CD8-positive, alpha-beta memory T cell (primary cell): ENCODE measurements at regions not wholly inside any gene's neighbourhood (a gene's known extent, or its start where the extent isn't known, plus 50 kb on each side); places are given as distances from the start of the nearest gene placed in this dataset.

Experiments used
- CTCF ChIA-PET: fragments of 350-600 bp; sonication (Branson Sonifier 250); formaldehyde crosslinking; loops from one replicate; lab custom pipeline; 2021; ENCODE audit warnings: antibody characterized with exemption; lab: Charles Lee
- POLR2A ChIA-PET: fragments of 350-600 bp; sonication (Branson Sonifier 250); formaldehyde crosslinking; loops from one replicate; lab custom pipeline; 2021; ENCODE audit warnings: antibody characterized with exemption; lab: Charles Lee
- DNase-seq, 5 donors: peaks; one replicate each; pipeline versions ENCODE4 v3.0.0 to v3.0.0-alpha.2; 2020 to 2022; ENCODE audit warnings: mixed read lengths in 1 of 5
- H3K27ac ChIP-seq: one replicate; pipeline ENCODE4 v1.7.0; 2013; ENCODE audit warnings: low read depth, mild to moderate bottlenecking, low read length, moderate library complexity
- H3K27me3 ChIP-seq: 2 replicates; pipeline ENCODE4 v1.7.0; 2013; ENCODE audit warnings: low read length, mild to moderate bottlenecking; ENCODE audit not compliant: insufficient read depth, poor library complexity, severe bottlenecking
- H3K36me3 ChIP-seq: 2 replicates; pipeline ENCODE4 v1.7.0; 2013; ENCODE audit warnings: mild to moderate bottlenecking, low read length, moderate library complexity; ENCODE audit not compliant: insufficient read depth
- H3K4me1 ChIP-seq: 2 replicates; pipeline ENCODE4 v1.7.0; 2013; ENCODE audit warnings: mild to moderate bottlenecking, low read length, moderate library complexity; ENCODE audit not compliant: insufficient read depth
- H3K4me3 ChIP-seq: 2 replicates; pipeline ENCODE4 v1.7.0; 2013; ENCODE audit warnings: mild to moderate bottlenecking, low read length
- H3K9me3 ChIP-seq: 2 replicates; pipeline ENCODE4 v1.7.0; 2013; ENCODE audit warnings: mild to moderate bottlenecking, low read length
- H3K27ac Mint-ChIP-seq, 8 donors: one replicate each; pipeline ENCODE4 v1.8.0; 2020 to 2021; ENCODE audit warnings: mixed read lengths in 8 of 8, mild to moderate bottlenecking in 6 of 8, inconsistent platforms in 3 of 8, moderate library complexity in 3 of 8
- H3K27me3 Mint-ChIP-seq, 2 donors: one replicate each; pipeline ENCODE4 v1.8.0; 2020 to 2021; ENCODE audit warnings: mixed read lengths in 2 of 2, mild to moderate bottlenecking in 1 of 2, moderate library complexity in 1 of 2
- H3K36me3 Mint-ChIP-seq, 3 donors: one replicate each; pipeline ENCODE4 v1.8.0; 2020 to 2021; ENCODE audit warnings: mixed read lengths in 3 of 3, inconsistent platforms in 1 of 3, mild to moderate bottlenecking in 1 of 3
- H3K4me1 Mint-ChIP-seq, 3 donors: one replicate each; pipeline ENCODE4 v1.8.0; 2020 to 2021; ENCODE audit warnings: mixed read lengths in 3 of 3, inconsistent platforms in 1 of 3, mild to moderate bottlenecking in 1 of 3
- H3K4me3 Mint-ChIP-seq, 7 donors: one replicate each; pipeline ENCODE4 v1.8.0; 2020 to 2021; ENCODE audit warnings: mixed read lengths in 7 of 7, mild to moderate bottlenecking in 6 of 7, moderate library complexity in 4 of 7, inconsistent platforms in 2 of 7
- H3K9me3 Mint-ChIP-seq, 5 donors: one replicate each; pipeline ENCODE4 v1.8.0; 2020 to 2022; ENCODE audit warnings: mixed read lengths in 5 of 5, mild to moderate bottlenecking in 3 of 5, moderate library complexity in 2 of 5, inconsistent platforms in 1 of 5

- H3K9me3 Mint-ChIP-seq: peaks cover 0 to 11% (median 1%) of the 10 kb centered on the region in 5 donors
- H3K27ac ChIP-seq: no peak overlapping the region
- H3K4me1 ChIP-seq: no peaks in the 10 kb centered on the region
Measured at GRCh38 chr9:108270561-108270960, 585.2 kb downstream of the ACTL7B start.

GRCh38 chr9:108270051-108270450 is 585.7 kb downstream of the ACTL7B start:
- ChIA-PET CTCF (no interaction called here), POLR2A (no interaction called here)
- Histone ChIP-seq H3K27ac (no peak overlapping the region), H3K4me3 (no peak overlapping the region), H3K4me1 (no peaks in the 10 kb centered on the region), H3K27me3 (no peaks in the 10 kb centered on the region), H3K36me3 (no peaks in the 10 kb centered on the region), H3K9me3 (no peaks in the 10 kb centered on the region)
- H3K4me3 Mint-ChIP-seq: no peak overlapping the region
- H3K27ac Mint-ChIP-seq: no peak overlapping the region
- no peak for DNase-seq
- H3K36me3 Mint-ChIP-seq: no peaks in the 10 kb centered on the region
- H3K9me3 Mint-ChIP-seq: peaks cover 0 to 11% (median 1%) of the 10 kb centered on the region in 5 donors
- H3K27me3 Mint-ChIP-seq: peaks cover 0 to 2% of the 10 kb centered on the region in 2 donors
- no peaks in the 10 kb centered on the region for H3K4me1 Mint-ChIP-seq

More at GRCh38 chr9:108270561-108270960, 585.2 kb downstream of the ACTL7B start:
- ChIA-PET POLR2A (no interaction called here), CTCF (no interaction called here)
- H3K27me3 ChIP-seq: no peaks in the 10 kb centered on the region
- Mint-ChIP-seq H3K36me3 (no peaks in the 10 kb centered on the region), H3K27me3 (peaks cover 0 to 2% of the 10 kb centered on the region in 2 donors), H3K4me1 (no peaks in the 10 kb centered on the region), H3K4me3 (no peak overlapping the region), H3K27ac (no peak overlapping the region)
- no peak overlapping the region for H3K4me3 ChIP-seq
- no peak for DNase-seq
- H3K9me3 ChIP-seq: no peaks in the 10 kb centered on the region
- no peaks in the 10 kb centered on the region for H3K36me3 ChIP-seq

- no peak for DNase-seq
- H3K9me3 ChIP-seq: no peaks in the 10 kb centered on the region
- Mint-ChIP-seq H3K27me3 (peaks cover 0 to 2% of the 10 kb centered on the region in 2 donors), H3K4me3 (no peak overlapping the region), H3K4me1 (no peaks in the 10 kb centered on the region), H3K27ac (no peak overlapping the region), H3K9me3 (peaks cover 0 to 7% (median 1%) of the 10 kb centered on the region in 5 donors), H3K36me3 (no peaks in the 10 kb centered on the region)
- CTCF ChIA-PET: no interaction called here
- H3K27ac ChIP-seq: no peak overlapping the region
- H3K36me3 ChIP-seq: no peaks in the 10 kb centered on the region
- no peaks in the 10 kb centered on the region for H3K4me1 ChIP-seq
- no peak overlapping the region for H3K4me3 ChIP-seq
- no peaks in the 10 kb centered on the region for H3K27me3 ChIP-seq
- POLR2A ChIA-PET: no interaction called here
Measured at GRCh38 chr9:108269371-108269770, 586.4 kb downstream of the ACTL7B start.

- no peak for DNase-seq
- Mint-ChIP-seq H3K27me3 (peaks cover 0 to 2% of the 10 kb centered on the region in 2 donors), H3K27ac (no peak overlapping the region), H3K36me3 (no peaks in the 10 kb centered on the region), H3K4me1 (no peaks in the 10 kb centered on the region), H3K4me3 (no peak overlapping the region), H3K9me3 (no peaks in the 10 kb centered on the region)
- H3K9me3 ChIP-seq: no peaks in the 10 kb centered on the region
- no peaks in the 10 kb centered on the region for H3K36me3 ChIP-seq
- H3K27me3 ChIP-seq: no peaks in the 10 kb centered on the region
- ChIA-PET CTCF (no interaction called here), POLR2A (no interaction called here)
- H3K4me1 ChIP-seq: no peaks in the 10 kb centered on the region
- no peak overlapping the region for H3K4me3 ChIP-seq
- no peak overlapping the region for H3K27ac ChIP-seq
Measured at GRCh38 chr9:108265065-108265464, 590.7 kb downstream of the ACTL7B start.

- Mint-ChIP-seq H3K4me1 (no peaks in the 10 kb centered on the region), H3K27me3 (peaks cover 0 to 3% of the 10 kb centered on the region in 2 donors), H3K36me3 (no peaks in the 10 kb centered on the region), H3K4me3 (no peak overlapping the region), H3K27ac (no peak overlapping the region), H3K9me3 (peaks cover 0 to 2% (median 0%) of the 10 kb centered on the region in 5 donors)
- no peaks in the 10 kb centered on the region for H3K4me1 ChIP-seq
- no peak overlapping the region for H3K27ac ChIP-seq
- no peak for DNase-seq
- H3K36me3 ChIP-seq: no peaks in the 10 kb centered on the region
- no peaks in the 10 kb centered on the region for H3K9me3 ChIP-seq
- H3K4me3 ChIP-seq: no peak overlapping the region
- ChIA-PET CTCF (no interaction called here), POLR2A (no interaction called here)
- no peaks in the 10 kb centered on the region for H3K27me3 ChIP-seq
Measured at GRCh38 chr9:108264093-108264492, 591.7 kb downstream of the ACTL7B start.

- Histone ChIP-seq H3K27ac (no peak overlapping the region), H3K27me3 (no peaks in the 10 kb centered on the region), H3K36me3 (no peaks in the 10 kb centered on the region), H3K9me3 (no peaks in the 10 kb centered on the region), H3K4me1 (no peaks in the 10 kb centered on the region), H3K4me3 (no peak overlapping the region)
- DNase-seq: no peak
- H3K4me1 Mint-ChIP-seq: no peaks in the 10 kb centered on the region
- ChIA-PET CTCF (no interaction called here), POLR2A (no interaction called here)
- H3K36me3 Mint-ChIP-seq: no peaks in the 10 kb centered on the region
- peaks cover 0 to 2% (median 0%) of the 10 kb centered on the region in 5 donors for H3K9me3 Mint-ChIP-seq
- peaks cover 0 to 3% of the 10 kb centered on the region in 2 donors for H3K27me3 Mint-ChIP-seq
- no peak overlapping the region for H3K4me3 Mint-ChIP-seq
- no peak overlapping the region for H3K27ac Mint-ChIP-seq
Measured at GRCh38 chr9:108262836-108263235, 593.0 kb downstream of the ACTL7B start.

GRCh38 chr9:108259917-108260675 is 595.7 kb downstream of the ACTL7B start:
- Histone ChIP-seq H3K27ac (no peak overlapping the region), H3K36me3 (no peaks in the 10 kb centered on the region), H3K27me3 (no peaks in the 10 kb centered on the region), H3K4me3 (no peak overlapping the region), H3K4me1 (no peaks in the 10 kb centered on the region), H3K9me3 (no peaks in the 10 kb centered on the region)
- Mint-ChIP-seq H3K27ac (no peak overlapping the region), H3K36me3 (no peaks in the 10 kb centered on the region), H3K4me3 (no peak overlapping the region), H3K4me1 (no peaks in the 10 kb centered on the region), H3K9me3 (peaks cover 0 to 5% (median 0%) of the 10 kb centered on the region in 5 donors), H3K27me3 (peaks cover 0 to 1% of the 10 kb centered on the region in 2 donors)
- ChIA-PET POLR2A (no interaction called here), CTCF (no interaction called here)
- DNase-seq: no peak

- ChIA-PET CTCF (no interaction called here), POLR2A (no interaction called here)
- Mint-ChIP-seq H3K27me3 (peaks cover 0 to 1% of the 10 kb centered on the region in 2 donors), H3K36me3 (no peaks in the 10 kb centered on the region), H3K4me1 (no peaks in the 10 kb centered on the region), H3K9me3 (peaks cover 0 to 5% (median 0%) of the 10 kb centered on the region in 5 donors), H3K27ac (no peak overlapping the region), H3K4me3 (no peak overlapping the region)
- Histone ChIP-seq H3K4me3 (no peak overlapping the region), H3K27me3 (no peaks in the 10 kb centered on the region), H3K9me3 (no peaks in the 10 kb centered on the region), H3K27ac (no peak overlapping the region), H3K4me1 (no peaks in the 10 kb centered on the region), H3K36me3 (no peaks in the 10 kb centered on the region)
- DNase-seq: no peak
Measured at GRCh38 chr9:108258640-108259039, 597.1 kb downstream of the ACTL7B start.
